ENCODE measurements at regions not wholly inside any gene's neighbourhood (a gene's known extent, or its start where the extent isn't known, plus 50 kb on each side); places are given as distances from the start of the nearest gene placed in this dataset.

GRCh38 chr5:164652276-164652660 lies 1146.8 kb downstream of the MAT2B start:
- Histone ChIP-seq H3K27ac (peak overlapping the region in 2 of 8 donors; percentile 47 to 63), H3K4me3 (peak overlapping the region in 1 of 8 donors; percentile 25), H3K36me3 (no peaks in the 10 kb centered on the region), H3K27me3 (replicated peaks in 1 of 7) (no peaks in the 10 kb centered on the region), H3K4me1 (no peaks in the 10 kb centered on the region), H3K9me3 (no peaks in the 10 kb centered on the region)
- intact Hi-C loops (cut with DNase I; ENCODE audit: low total_unique reads): no loop called here
- DNase-seq: no peak
- TF ChIP-seq POLR2A (IDR thresholded peaks at IDR 0.05) (no peak), POLR2AphosphoS5 (IDR thresholded peaks at IDR 0.05) (no peak), CTCF (IDR thresholded peaks at IDR 0.05 in 8 of 11, conservative IDR thresholded peaks at IDR 0.05 in 3 of 11) (no peak)
- 17 to 46% (median 41%) methylated on average over 1 of the region's 1 CpG for WGBS, 5 donors

- TF ChIP-seq POLR2AphosphoS5 (IDR thresholded peaks at IDR 0.05) (no peak), CTCF (IDR thresholded peaks at IDR 0.05 in 8 of 11, conservative IDR thresholded peaks at IDR 0.05 in 3 of 11) (no peak), POLR2A (IDR thresholded peaks at IDR 0.05) (no peak)
- intact Hi-C loops (cut with DNase I; ENCODE audit: low total_unique reads): no loop called here
- WGBS, 5 donors: 72 to 85% (median 79%) methylated on average over 2 of the region's 2 CpGs
Observed at GRCh38 chr5:164663198-164663989, 1158.0 kb downstream of the MAT2B start.

GRCh38 chr5:164671640-164672039 lies 1166.2 kb downstream of the MAT2B start:
- TF ChIP-seq POLR2AphosphoS5 (IDR thresholded peaks at IDR 0.05) (no peak), POLR2A (IDR thresholded peaks at IDR 0.05) (no peak), CTCF (IDR thresholded peaks at IDR 0.05 in 8 of 11, conservative IDR thresholded peaks at IDR 0.05 in 3 of 11) (no peak)
- Histone ChIP-seq H3K9me3 (no peaks in the 10 kb centered on the region), H3K36me3 (no peaks in the 10 kb centered on the region), H3K4me3 (no peak overlapping the region), H3K27ac (no peak overlapping the region), H3K4me1 (no peaks in the 10 kb centered on the region), H3K27me3 (replicated peaks in 1 of 7) (no peaks in the 10 kb centered on the region)
- DNase-seq: no peak
- intact Hi-C loops (cut with DNase I; ENCODE audit: low total_unique reads): no loop called here
- 52 to 68% (median 59%) methylated on average over 3 of the region's 3 CpGs for WGBS, 5 donors

More at GRCh38 chr5:164663198-164663989, 1158.0 kb downstream of the MAT2B start:
- Histone ChIP-seq H3K9me3 (no peaks in the 10 kb centered on the region), H3K27ac (no peak overlapping the region), H3K36me3 (no peaks in the 10 kb centered on the region), H3K4me1 (no peaks in the 10 kb centered on the region), H3K4me3 (no peak overlapping the region), H3K27me3 (replicated peaks in 1 of 7) (no peaks in the 10 kb centered on the region)
- DNase-seq: no peak

GRCh38 chr5:164672205-164672604 lies 1166.8 kb downstream of the MAT2B start:
- Histone ChIP-seq H3K9me3 (no peaks in the 10 kb centered on the region), H3K4me3 (no peak overlapping the region), H3K27me3 (replicated peaks in 1 of 7) (no peaks in the 10 kb centered on the region), H3K4me1 (no peaks in the 10 kb centered on the region), H3K36me3 (no peaks in the 10 kb centered on the region), H3K27ac (no peak overlapping the region)
- no peak for DNase-seq
- WGBS, 5 donors: 69 to 81% (median 76%) methylated on average over 4 of the region's 4 CpGs
- no peak for TF ChIP-seq CTCF (IDR thresholded peaks at IDR 0.05 in 8 of 11, conservative IDR thresholded peaks at IDR 0.05 in 3 of 11)
- TF ChIP-seq POLR2A (IDR thresholded peaks at IDR 0.05): no peak
- no peak for TF ChIP-seq POLR2AphosphoS5 (IDR thresholded peaks at IDR 0.05)
- intact Hi-C loops (cut with DNase I; ENCODE audit: low total_unique reads): no loop called here
